Karpas-422 (cell line): ENCODE measurements at regions not wholly inside any gene's neighbourhood (a gene's known extent, or its start where the extent isn't known, plus 50 kb on each side); places are given as distances from the start of the nearest gene placed in this dataset.

Experiments
- DNase-seq: peaks from one replicate; pipeline ENCODE4 v3.0.0-alpha.2; 2015
- H2AFZ ChIP-seq: fragments of 200-600 bp; sonication (generic); 2 replicates; pipeline ENCODE4 v1.6.1; 2014; ENCODE audit warnings: antibody characterized with exemption, low read length, mixed read lengths
- H3K27ac ChIP-seq: fragments of 200-600 bp; sonication (generic); 2 replicates; pipeline ENCODE4 v1.5.1; 2014; ENCODE audit warnings: mild to moderate bottlenecking, low read length, moderate library complexity
- H3K27me3 ChIP-seq: fragments of 200-600 bp; sonication (generic); 2 replicates; pipeline ENCODE4 v1.6.1; 2014; ENCODE audit warnings: low read length, mixed read lengths
- H3K36me3 ChIP-seq: fragments of 200-600 bp; sonication (generic); 2 replicates; pipeline ENCODE4 v1.6.1; 2014; ENCODE audit warnings: low read length, mixed read lengths; ENCODE audit not compliant: insufficient read depth
- H3K4me1 ChIP-seq: fragments of 200-600 bp; sonication (generic); 2 replicates; pipeline ENCODE4 v1.6.1; 2014; ENCODE audit warnings: mild to moderate bottlenecking, low read length, mixed read lengths
- H3K4me2 ChIP-seq: fragments of 200-600 bp; sonication (generic); 2 replicates; pipeline ENCODE4 v1.6.1; 2014; ENCODE audit warnings: low read length, low read depth, mild to moderate bottlenecking; ENCODE audit not compliant: poor library complexity, severe bottlenecking
- H3K4me3 ChIP-seq: fragments of 200-600 bp; sonication (generic); 2 replicates; pipeline ENCODE4 v1.5.1; 2014; ENCODE audit warnings: mild to moderate bottlenecking, antibody characterized with exemption, low read length, mixed read lengths
- H3K79me2 ChIP-seq: fragments of 200-600 bp; sonication (generic); 2 replicates; pipeline ENCODE4 v1.6.1; 2014; ENCODE audit warnings: mild to moderate bottlenecking, low read length, mixed read lengths
- H3K9ac ChIP-seq: fragments of 200-600 bp; sonication (generic); 2 replicates; pipeline ENCODE4 v1.6.0; 2014; ENCODE audit warnings: low read length
- H3K9me2 ChIP-seq: fragments of 200-600 bp; sonication (generic), shearing (Covaris generic); replicated peaks from 2 replicates; pipeline ENCODE4 v1.6.0; 2014; ENCODE audit warnings: mild to moderate bottlenecking, low read length, moderate library complexity; ENCODE audit not compliant: insufficient read depth
- H3K9me3 ChIP-seq: fragments of 300-700, 200-600 bp; sonication (generic); 2 replicates; pipeline ENCODE4 v1.6.1; 2014; ENCODE audit warnings: low read length, mixed read lengths
- H4K20me1 ChIP-seq: fragments of 200-600 bp; sonication (generic); 2 replicates; pipeline ENCODE4 v1.6.1; 2014; ENCODE audit warnings: mild to moderate bottlenecking, antibody characterized with exemption, low read length, low read depth; ENCODE audit not compliant: insufficient read depth

DNA sequence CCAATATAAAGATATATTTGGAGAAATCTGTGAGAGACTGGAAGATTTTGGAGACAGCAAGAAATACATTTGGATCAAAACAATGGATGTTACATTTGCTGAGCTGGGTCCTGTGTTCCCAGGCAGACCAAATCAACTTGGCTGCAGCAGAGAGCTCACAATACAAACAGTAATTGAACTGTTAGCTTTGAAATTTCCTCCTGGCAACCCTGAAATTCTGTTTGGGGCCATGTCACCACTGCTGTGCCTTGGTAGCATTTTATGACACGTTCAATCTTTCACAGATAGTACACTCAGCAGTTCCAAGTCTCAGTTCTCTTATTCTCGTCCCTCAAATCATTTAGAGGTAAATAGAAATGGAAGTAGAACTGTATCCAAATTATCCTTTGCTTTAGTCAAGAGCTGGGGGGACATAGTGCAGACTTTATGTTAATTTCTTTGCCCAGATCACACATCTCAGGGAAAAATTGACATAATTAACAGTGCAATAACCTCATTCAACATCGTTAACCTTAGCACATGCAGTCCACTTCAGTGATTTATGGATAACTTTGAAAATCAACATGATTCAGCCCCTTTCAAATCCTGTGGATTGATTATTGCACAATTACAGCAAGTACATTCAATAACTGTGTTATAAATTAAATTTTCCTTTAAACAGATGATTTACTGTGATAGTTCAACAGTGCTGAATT, 277.4 kb upstream of the MC4R start:
- H3K9me2 ChIP-seq = no peaks in the 10 kb centered on the region

GRCh38 chr18:60654298-60654697, 281.7 kb upstream of the MC4R start:
- H3K79me2 ChIP-seq = no peaks in the 10 kb centered on the region
- H3K27ac ChIP-seq = no peak overlapping the region
- H4K20me1 ChIP-seq = no peaks in the 10 kb centered on the region
- no peaks in the 10 kb centered on the region for H3K36me3 ChIP-seq
- no peak overlapping the region for H2AFZ ChIP-seq
- peaks cover 6% of the 10 kb centered on the region; the same call in 1 of the 2 replicates for H3K9me3 ChIP-seq
- DNase-seq = no peak
- no peaks in the 10 kb centered on the region for H3K9me2 ChIP-seq
- H3K27me3 ChIP-seq = no peaks in the 10 kb centered on the region
- no peaks in the 10 kb centered on the region for H3K4me1 ChIP-seq
- no peak overlapping the region for H3K9ac ChIP-seq
- H3K4me3 ChIP-seq = no peak overlapping the region
- no peak overlapping the region for H3K4me2 ChIP-seq

More for the DNA sequence above, 277.4 kb upstream of the MC4R start:
- Histone ChIP-seq H3K27me3 (no peaks in the 10 kb centered on the region), H3K36me3 (no peaks in the 10 kb centered on the region), H3K9ac (no peak overlapping the region), H3K4me1 (no peaks in the 10 kb centered on the region), H4K20me1 (no peaks in the 10 kb centered on the region), H2AFZ (no peak overlapping the region), H3K27ac (no peak overlapping the region), H3K79me2 (no peaks in the 10 kb centered on the region), H3K9me3 (no peaks in the 10 kb centered on the region; the same call in 1 of the 2 replicates), H3K4me2 (no peak overlapping the region), H3K4me3 (no peak overlapping the region)
- DNase-seq = no peak

- H3K4me2 ChIP-seq = no peak overlapping the region
- no peaks in the 10 kb centered on the region for H3K79me2 ChIP-seq
- H3K27ac ChIP-seq = no peak overlapping the region
- no peak overlapping the region for H3K4me3 ChIP-seq
- H3K36me3 ChIP-seq = no peaks in the 10 kb centered on the region
- no peak overlapping the region for H2AFZ ChIP-seq
- H3K9ac ChIP-seq = no peak overlapping the region
- no peaks in the 10 kb centered on the region for H4K20me1 ChIP-seq
- H3K4me1 ChIP-seq = no peaks in the 10 kb centered on the region
- peaks cover 6% of the 10 kb centered on the region; the same call in 1 of the 2 replicates for H3K9me3 ChIP-seq
- DNase-seq = no peak
- H3K9me2 ChIP-seq = no peaks in the 10 kb centered on the region
- no peaks in the 10 kb centered on the region for H3K27me3 ChIP-seq
Measured at GRCh38 chr18:60656553-60656952, 284.0 kb upstream of the MC4R start.

DNA sequence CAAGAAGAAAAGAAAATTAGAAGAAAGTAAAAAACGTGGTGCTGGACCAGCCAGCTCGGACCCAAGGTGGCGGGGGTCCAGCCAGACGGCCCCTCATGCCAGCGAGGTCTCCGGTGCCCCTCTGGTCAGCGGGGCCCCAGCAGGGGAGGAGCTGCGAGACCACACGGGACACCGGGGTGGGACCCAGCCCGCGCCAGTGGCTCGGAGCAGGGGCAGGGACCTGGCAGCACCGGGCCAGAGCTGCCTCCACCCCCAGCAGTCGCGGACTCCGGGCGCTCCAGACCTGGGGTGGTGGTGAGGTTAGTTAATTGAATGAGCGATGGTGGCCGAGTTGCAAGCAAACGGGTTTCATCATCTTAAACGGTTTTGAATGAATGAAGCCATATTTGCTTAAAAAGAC, 289.9 kb upstream of the MC4R start:
- Histone ChIP-seq H3K4me1 (no peaks in the 10 kb centered on the region), H4K20me1 (no peaks in the 10 kb centered on the region), H3K27me3 (no peaks in the 10 kb centered on the region), H3K9ac (no peak overlapping the region), H3K27ac (no peak overlapping the region), H3K4me2 (no peak overlapping the region), H2AFZ (no peak overlapping the region), H3K4me3 (no peak overlapping the region), H3K36me3 (no peaks in the 10 kb centered on the region), H3K9me2 (no peaks in the 10 kb centered on the region), H3K9me3 (peaks cover 3% of the 10 kb centered on the region; the same call in 1 of the 2 replicates), H3K79me2 (no peaks in the 10 kb centered on the region)
- no peak for DNase-seq

- Histone ChIP-seq H3K9me2 (no peaks in the 10 kb centered on the region), H3K27ac (no peak overlapping the region), H3K27me3 (no peaks in the 10 kb centered on the region), H3K36me3 (no peaks in the 10 kb centered on the region), H3K4me2 (no peak overlapping the region), H3K4me1 (no peaks in the 10 kb centered on the region), H3K79me2 (no peaks in the 10 kb centered on the region), H2AFZ (no peak overlapping the region), H3K9me3 (peaks cover 3% of the 10 kb centered on the region; the same call in 1 of the 2 replicates), H4K20me1 (no peaks in the 10 kb centered on the region), H3K9ac (no peak overlapping the region), H3K4me3 (no peak overlapping the region)
- DNase-seq = no peak
Measured at GRCh38 chr18:60663060-60663989, 290.8 kb upstream of the MC4R start.

- no peaks in the 10 kb centered on the region for H4K20me1 ChIP-seq
- H3K27ac ChIP-seq = no peak overlapping the region
- no peaks in the 10 kb centered on the region for H3K4me1 ChIP-seq
- peaks cover 3% of the 10 kb centered on the region; the same call in 1 of the 2 replicates for H3K9me3 ChIP-seq
- H3K9ac ChIP-seq = no peak overlapping the region
- H3K4me2 ChIP-seq = no peak overlapping the region
- no peak for DNase-seq
- H3K9me2 ChIP-seq = no peaks in the 10 kb centered on the region
- no peaks in the 10 kb centered on the region for H3K79me2 ChIP-seq
- H3K27me3 ChIP-seq = no peaks in the 10 kb centered on the region
- no peaks in the 10 kb centered on the region for H3K36me3 ChIP-seq
- H2AFZ ChIP-seq = no peak overlapping the region
- no peak overlapping the region for H3K4me3 ChIP-seq
Measured at GRCh38 chr18:60664736-60665135, 292.2 kb upstream of the MC4R start.

- H3K79me2 ChIP-seq = no peaks in the 10 kb centered on the region
- H3K9ac ChIP-seq = no peak overlapping the region
- H4K20me1 ChIP-seq = no peaks in the 10 kb centered on the region
- no peaks in the 10 kb centered on the region for H3K36me3 ChIP-seq
- no peak for DNase-seq
- H3K27me3 ChIP-seq = no peaks in the 10 kb centered on the region
- no peaks in the 10 kb centered on the region for H3K4me1 ChIP-seq
- no peaks in the 10 kb centered on the region for H3K9me2 ChIP-seq
- H3K9me3 ChIP-seq = peaks cover 3% of the 10 kb centered on the region; the same call in 1 of the 2 replicates
- H3K27ac ChIP-seq = no peak overlapping the region
- H3K4me2 ChIP-seq = no peak overlapping the region
- H2AFZ ChIP-seq = no peak overlapping the region
- no peak overlapping the region for H3K4me3 ChIP-seq
Measured at GRCh38 chr18:60667016-60667415, 294.4 kb upstream of the MC4R start.

GRCh38 chr18:60668583-60668982, 296.0 kb upstream of the MC4R start:
- Histone ChIP-seq H2AFZ (no peak overlapping the region), H3K27ac (no peak overlapping the region), H3K9ac (no peak overlapping the region), H3K79me2 (no peaks in the 10 kb centered on the region), H3K9me2 (no peaks in the 10 kb centered on the region), H3K9me3 (no peaks in the 10 kb centered on the region; the same call in 1 of the 2 replicates), H3K27me3 (no peaks in the 10 kb centered on the region), H3K4me3 (no peak overlapping the region), H3K4me2 (no peak overlapping the region), H3K4me1 (no peaks in the 10 kb centered on the region), H3K36me3 (no peaks in the 10 kb centered on the region), H4K20me1 (no peaks in the 10 kb centered on the region)
- DNase-seq = no peak
